DMS 273 treated with DMSO at 0.1 percent for 48 hours (cell line): ENCODE measurements at regions not wholly inside any gene's neighbourhood (a gene's known extent, or its start where the extent isn't known, plus 50 kb on each side); places are given as distances from the start of the nearest gene placed in this dataset.
"Not testable (repeated sequence)": the region's sequence is repeated elsewhere in the genome, so short reads cannot be mapped to it uniquely, and the experiment has no call there.

Experiments used
- DNase-seq: peaks from one replicate; lab custom pipeline; 2025; lab: John Stamatoyannopoulos, UW

DNA sequence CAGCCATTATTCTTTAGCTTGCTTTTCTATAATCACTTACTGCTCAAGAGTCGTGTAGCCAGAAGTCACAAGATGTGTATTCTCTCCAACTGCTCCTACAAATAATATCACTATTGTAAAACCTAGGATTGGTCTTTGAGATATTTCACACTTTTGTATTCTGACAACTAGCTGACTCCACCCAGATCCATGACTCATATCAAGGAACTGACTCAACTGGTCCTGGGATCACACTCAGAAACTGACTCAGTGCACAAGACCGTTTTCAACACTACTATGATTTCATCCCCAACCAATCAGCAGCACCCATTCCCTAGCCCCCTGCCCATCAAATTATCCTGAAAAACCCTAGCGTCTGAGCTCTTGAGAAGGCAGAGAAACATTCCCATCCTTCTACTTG is 56.5 kb upstream of the ORC5 start:
- no peak for DNase-seq

DNA sequence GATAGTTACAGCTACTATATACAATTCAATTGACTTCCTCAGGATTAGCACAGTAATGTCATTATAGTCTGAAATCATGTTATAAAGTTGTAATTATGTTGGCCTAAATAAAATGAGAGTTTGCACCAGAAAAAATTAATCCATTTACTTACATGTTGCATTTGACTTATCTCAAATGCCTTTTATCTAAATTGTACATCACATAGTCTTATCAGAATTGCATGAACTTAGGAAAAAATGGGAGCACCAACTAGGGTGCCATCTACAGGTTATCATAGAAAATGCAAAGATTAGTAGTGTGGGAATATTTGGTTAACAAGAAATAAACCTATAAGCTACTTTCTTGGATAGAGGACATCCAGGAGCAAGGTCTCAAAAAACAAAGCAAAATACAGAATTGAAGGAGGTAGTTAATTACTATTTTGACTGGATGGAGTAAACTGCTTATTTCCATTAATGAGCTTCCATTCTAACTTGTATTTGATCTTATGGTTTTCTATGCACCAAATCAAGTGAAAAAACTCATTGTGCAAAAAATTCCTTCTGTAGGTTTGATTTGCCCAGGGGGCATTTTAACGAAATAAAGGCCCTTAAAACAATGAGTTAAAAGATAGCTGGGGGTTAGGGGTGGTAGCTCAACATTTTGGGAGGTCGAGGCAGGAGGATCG is 60.0 kb upstream of the ORC5 start:
- DNase-seq: peak; percentile 41

DNA sequence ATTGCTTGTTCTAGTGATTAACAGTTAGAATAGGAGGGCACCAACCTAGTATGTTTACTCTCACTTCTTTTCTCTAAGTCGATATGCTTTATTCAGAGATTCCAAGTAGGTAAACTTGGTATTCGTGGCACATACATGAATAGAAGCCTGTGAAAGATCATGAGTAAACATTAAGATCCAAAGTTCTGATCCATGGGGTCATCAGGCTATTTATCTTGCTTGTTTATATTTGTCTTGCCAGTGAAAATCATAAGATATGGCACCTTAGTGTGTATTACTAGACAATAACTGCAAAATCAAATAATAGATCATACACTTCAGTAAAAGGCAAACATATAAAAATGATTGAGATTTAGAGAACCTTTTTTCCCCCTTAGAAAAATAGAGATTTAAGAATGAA is 56.5 kb upstream of the LHFPL3 start:
- DNase-seq: no peak

DNA sequence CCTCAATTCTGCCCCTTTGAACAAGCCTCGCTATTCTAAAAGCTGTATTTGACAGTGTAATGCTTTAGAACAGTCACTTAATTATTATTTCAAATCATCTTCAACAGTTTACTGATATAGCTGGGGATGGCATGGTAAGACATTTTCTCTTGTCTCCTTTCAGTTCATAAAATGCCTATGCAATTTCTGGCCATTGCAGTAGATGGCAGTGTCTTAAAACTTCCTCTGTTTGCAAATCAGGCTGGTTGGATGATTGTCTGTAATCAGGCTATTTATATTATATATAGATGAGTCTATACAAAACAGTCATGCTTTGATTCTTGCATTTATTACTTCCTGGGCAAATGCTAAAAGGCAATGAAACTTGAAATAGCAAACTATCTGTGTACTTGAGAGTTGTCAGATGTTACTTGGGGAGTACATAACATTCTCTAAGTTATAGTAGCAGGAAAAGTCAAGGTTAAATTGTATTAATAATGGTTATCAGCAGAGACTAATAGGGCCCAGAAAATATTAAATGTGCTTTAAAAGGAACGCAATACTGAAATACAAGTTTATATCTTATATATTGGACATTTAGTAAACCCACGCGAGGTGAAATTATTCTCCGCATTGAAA is 55.5 kb upstream of the LHFPL3 start:
- peak; percentile 45 for DNase-seq

DNA sequence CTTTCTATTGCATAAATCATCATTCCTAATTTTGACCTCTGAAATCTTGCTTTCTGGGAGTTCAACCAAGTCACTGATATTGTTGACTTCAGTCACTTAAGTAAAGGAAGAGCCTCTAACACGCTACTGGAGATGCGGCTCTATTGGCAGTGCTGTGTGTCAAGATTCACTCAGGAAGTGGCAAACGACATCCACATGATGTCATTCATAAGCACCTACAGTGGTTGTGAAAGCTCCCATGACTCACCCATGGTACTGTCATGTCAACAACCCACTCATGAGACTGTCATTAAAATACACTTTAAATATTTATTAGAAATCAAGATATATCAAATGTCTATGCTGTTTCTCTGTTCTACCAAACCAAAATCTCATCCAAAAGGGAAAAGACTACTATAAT is 52.5 kb upstream of the LHFPL3 start:
- DNase-seq: no peak

DNA sequence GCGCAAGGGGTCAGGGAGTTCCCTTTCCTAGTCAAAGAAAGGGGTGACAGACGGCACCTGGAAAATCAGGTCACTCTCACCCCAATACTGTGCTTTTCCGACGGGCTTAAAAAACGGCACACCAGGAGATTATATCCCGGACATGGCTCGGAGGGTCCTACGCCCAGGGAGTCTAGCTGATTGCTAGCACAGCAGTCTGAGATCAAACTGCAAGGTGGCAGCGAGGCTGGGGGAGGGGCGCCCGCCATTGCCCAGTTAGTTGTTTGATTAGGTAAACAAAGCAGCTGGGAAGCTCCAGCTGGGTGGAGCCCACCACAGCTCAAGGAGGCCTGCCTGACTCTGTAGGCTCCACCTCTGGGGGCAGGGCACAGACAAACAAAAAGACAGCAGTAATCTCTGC is 51.7 kb upstream of the LHFPL3 start:
- DNase-seq: not testable (repeated sequence)
